RKO (cell line): ENCODE measurements at regions not wholly inside any gene's neighbourhood (a gene's known extent, or its start where the extent isn't known, plus 50 kb on each side); places are given as distances from the start of the nearest gene placed in this dataset.
"Not testable (repeated sequence)": the region's sequence is repeated elsewhere in the genome, so short reads cannot be mapped to it uniquely, and the experiment has no call there.

Experiments
- DNase-seq: peaks from one replicate; pipeline ENCODE4 v3.0.0-alpha.2; 2016; ENCODE audit warnings: low spot score

GRCh38 chr1:83086986-83087512 lies 911.9 kb downstream of the TTLL7 start:
- DNase-seq: no peak

GRCh38 chr1:83086346-83086745 lies 912.6 kb downstream of the TTLL7 start:
- DNase-seq: no peak

GRCh38 chr1:83083589-83084224 lies 915.2 kb downstream of the TTLL7 start:
- no peak for DNase-seq

GRCh38 chr1:83077411-83077810 lies 921.5 kb downstream of the TTLL7 start:
- no peak for DNase-seq

- DNase-seq: no peak
Measured at GRCh38 chr1:83075107-83075506, 923.8 kb downstream of the TTLL7 start.

- DNase-seq: no peak
Measured at GRCh38 chr1:83067954-83068353, 931.0 kb downstream of the TTLL7 start.

- DNase-seq: no peak
Measured at GRCh38 chr1:83065952-83066727, 932.8 kb downstream of the TTLL7 start.

- peak; percentile 7 for DNase-seq
Measured at GRCh38 chr1:83064589-83065242, 934.2 kb downstream of the TTLL7 start.

- DNase-seq: no peak
Measured at GRCh38 chr1:83060651-83061390, 938.1 kb downstream of the TTLL7 start.

GRCh38 chr1:83060221-83060620 lies 938.7 kb downstream of the TTLL7 start:
- DNase-seq: no peak

GRCh38 chr1:83058327-83058726 lies 940.6 kb downstream of the TTLL7 start:
- no peak for DNase-seq

- DNase-seq: no peak
Measured at GRCh38 chr1:83055391-83056170, 943.4 kb downstream of the TTLL7 start.

- DNase-seq: no peak
Measured at GRCh38 chr1:83053446-83053845, 945.5 kb downstream of the TTLL7 start.

GRCh38 chr1:83052865-83053264 lies 946.1 kb downstream of the TTLL7 start:
- no peak for DNase-seq

- DNase-seq: not testable (repeated sequence)
Measured at GRCh38 chr1:83051053-83051452, 947.9 kb downstream of the TTLL7 start.

GRCh38 chr1:83043244-83043643 lies 955.7 kb downstream of the TTLL7 start:
- DNase-seq: no peak

GRCh38 chr1:83039091-83039490 lies 959.8 kb downstream of the TTLL7 start:
- not testable (repeated sequence) for DNase-seq

- DNase-seq: no peak
Measured at GRCh38 chr1:83034851-83035250, 964.1 kb downstream of the TTLL7 start.

GRCh38 chr1:83033682-83034081 lies 965.2 kb downstream of the TTLL7 start:
- no peak for DNase-seq

GRCh38 chr1:83029916-83030315 lies 969.0 kb downstream of the TTLL7 start:
- DNase-seq: no peak

- DNase-seq: no peak
Measured at GRCh38 chr1:83029050-83029449, 969.9 kb downstream of the TTLL7 start.
